ENCODE measurements at regions not wholly inside any gene's neighbourhood (a gene's known extent, or its start where the extent isn't known, plus 50 kb on each side); places are given as distances from the start of the nearest gene placed in this dataset.

DNA sequence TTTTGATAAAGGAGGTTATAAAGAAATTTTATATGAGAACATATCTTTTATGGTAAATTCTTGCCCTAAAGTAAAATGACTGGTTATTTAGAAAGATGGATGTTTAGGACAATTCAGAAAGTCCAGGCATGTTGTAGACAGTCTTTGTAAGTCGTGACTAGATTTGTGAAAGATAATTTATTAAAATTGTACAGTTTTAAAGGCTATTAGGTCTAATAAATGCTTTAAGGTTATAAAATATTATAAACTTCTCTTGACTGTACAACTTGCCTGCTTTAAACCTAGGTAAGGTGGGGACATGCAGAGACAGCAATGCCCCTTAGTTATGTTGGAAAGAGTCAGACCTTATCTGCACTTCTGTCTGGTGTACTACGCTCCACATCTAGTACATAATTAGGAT, 933.5 kb downstream of the SI start:
- Mint-ChIP-seq H3K36me3 (ENCODE audit: insufficient read depth in 1 of 3, low read depth in 3 of 3) (peaks cover 25 to 48% (median 45%) of the 10 kb centered on the region in 3 experiments), H3K9me3 (peaks cover 54 to 74% of the 10 kb centered on the region in 2 experiments), H3K4me3 (no peak overlapping the region), H3K27ac (no peak overlapping the region), H3K27me3 (ENCODE audit: low read depth) (peaks cover 2% of the 10 kb centered on the region; the same call in 1 of the 2 replicates), H3K4me1 (no peaks in the 10 kb centered on the region)
- peaks cover 23% of the 10 kb centered on the region for H3K9me3 ChIP-seq (ENCODE audit: control insufficient read depth, low read depth, low read length)
- WGBS (ENCODE audit: extremely low coverage, insufficient read length, low lambda C conversion rate), result no CpG with 5 or more reads among the region's 2 CpGs
- H4K5ac ChIP-seq (ENCODE audit: insufficient read length, low read depth, low read length), result no peak overlapping the region
- no peak overlapping the region for H3K18ac ChIP-seq (ENCODE audit: insufficient read length, low read depth, low read length)
- H2AFZ ChIP-seq (ENCODE audit: low read length), result no peak overlapping the region
- H3K23ac ChIP-seq (ENCODE audit: insufficient read length, low read depth, low read length), result no peak overlapping the region
- H3K56ac ChIP-seq (ENCODE audit: insufficient read length, low read depth, low read length), result no peak overlapping the region
- H3K27me3 ChIP-seq (ENCODE audit: insufficient read depth, low read length), result no peaks in the 10 kb centered on the region
- H3T11ph ChIP-seq (ENCODE audit: low read length), result no peak overlapping the region
- TF ChIP-seq CTCF (conservative IDR thresholded peaks at IDR 0.05), result no peak
- no peak overlapping the region for H3K14ac ChIP-seq (ENCODE audit: insufficient read depth, low read length)
- no peak overlapping the region for H4K8ac ChIP-seq (replicated peaks; ENCODE audit: insufficient read length, low read depth, low read length)
- no peak overlapping the region for H2BK12ac ChIP-seq (ENCODE audit: insufficient read length, low read depth, low read length)
- H2BK15ac ChIP-seq (ENCODE audit: low read depth, low read length), result no peak overlapping the region
- no peak overlapping the region for H2AK5ac ChIP-seq (ENCODE audit: insufficient read length, low read length)
- no peak overlapping the region for H3K4me2 ChIP-seq (ENCODE audit: insufficient read depth, insufficient read length, low read length)
- H3K27ac ChIP-seq (ENCODE audit: insufficient read length, low read depth, low read length), result no peak overlapping the region
- H3K4ac ChIP-seq (ENCODE audit: low read depth, low read length), result no peak overlapping the region
- no peaks in the 10 kb centered on the region for H3K4me1 ChIP-seq (ENCODE audit: insufficient read depth, low read length)
- H4K20me1 ChIP-seq (ENCODE audit: control insufficient read depth, insufficient read depth, insufficient read length), result no peaks in the 10 kb centered on the region
- H4K91ac ChIP-seq (ENCODE audit: insufficient read length, low read depth, low read length), result no peak overlapping the region
- DNase-seq, result no peak
- H2BK20ac ChIP-seq (ENCODE audit: low read depth, low read length, poor library complexity, severe bottlenecking), result no peak overlapping the region
- H2BK5ac ChIP-seq (ENCODE audit: insufficient read length, low read length), result no peak overlapping the region
- no peaks in the 10 kb centered on the region for H3K79me1 ChIP-seq (ENCODE audit: insufficient read depth, low read depth, low read length, poor library complexity, severe bottlenecking)
- no peaks in the 10 kb centered on the region for H3K23me2 ChIP-seq (ENCODE audit: insufficient read length, low read depth, low read length, poor library complexity, severe bottlenecking)
- H3K9ac ChIP-seq (ENCODE audit: extremely low read depth, insufficient read length, low read length), result no peak overlapping the region
- H3K79me2 ChIP-seq (ENCODE audit: insufficient read depth, low read length), result no peaks in the 10 kb centered on the region
- no peak overlapping the region for H2BK120ac ChIP-seq (ENCODE audit: low read depth, low read length, poor library complexity, severe bottlenecking)
